Endodermal cell (in vitro differentiated cells): ENCODE measurements at regions not wholly inside any gene's neighbourhood (a gene's known extent, or its start where the extent isn't known, plus 50 kb on each side); places are given as distances from the start of the nearest gene placed in this dataset.

Source experiments
- DNase-seq: peaks from one replicate; pipeline ENCODE4 v3.0.0-alpha.2; 2017
- H3K27ac ChIP-seq: 2 replicates; pipeline ENCODE4 v1.5.1; 2013; ENCODE audit warnings: mild to moderate bottlenecking, low read depth, low read length, moderate library complexity
- H3K27me3 ChIP-seq: 2 replicates; pipeline ENCODE4 v1.6.1; 2013; ENCODE audit warnings: mild to moderate bottlenecking, low read length, moderate library complexity; ENCODE audit not compliant: insufficient read depth, control insufficient read depth, poor library complexity, severe bottlenecking
- H3K36me3 ChIP-seq: 2 replicates; pipeline ENCODE4 v1.7.0; 2013; ENCODE audit warnings: mild to moderate bottlenecking, low read length, moderate library complexity; ENCODE audit not compliant: control insufficient read depth, insufficient read depth
- H3K4me1 ChIP-seq: one replicate; pipeline ENCODE4 v1.7.0; 2013; ENCODE audit warnings: low read length; ENCODE audit not compliant: control insufficient read depth, insufficient read depth
- H3K4me3 ChIP-seq: 2 replicates; pipeline ENCODE4 v1.5.1; 2013; ENCODE audit warnings: mild to moderate bottlenecking, low read length, moderate library complexity
- H3K9ac ChIP-seq: 2 replicates; pipeline ENCODE4 v1.6.1; 2013; ENCODE audit warnings: mild to moderate bottlenecking, low read length, moderate library complexity; ENCODE audit not compliant: poor library complexity, severe bottlenecking; ENCODE audit errors: extremely low read depth
- H3K9me3 ChIP-seq: 2 replicates; pipeline ENCODE4 v1.6.1; 2013; ENCODE audit warnings: mild to moderate bottlenecking, low read length, moderate library complexity; ENCODE audit not compliant: control insufficient read depth
- H3K27ac Mint-ChIP-seq: 2 replicates; pipeline ENCODE4 v1.8.0; 2020; ENCODE audit warnings: mixed read lengths
- H3K27me3 Mint-ChIP-seq: 2 replicates; pipeline ENCODE4 v1.8.0; 2021; ENCODE audit warnings: mild to moderate bottlenecking, mixed read lengths; ENCODE audit not compliant: insufficient read depth
- H3K36me3 Mint-ChIP-seq: 2 replicates; pipeline ENCODE4 v1.8.0; 2020; ENCODE audit warnings: low read depth, mixed read lengths
- H3K4me1 Mint-ChIP-seq: 2 replicates; pipeline ENCODE4 v1.8.0; 2020; ENCODE audit warnings: mixed read lengths
- H3K4me3 Mint-ChIP-seq: 2 replicates; pipeline ENCODE4 v1.8.0; 2020; ENCODE audit warnings: mild to moderate bottlenecking, moderate library complexity, mixed read lengths
- H3K9me3 Mint-ChIP-seq: 2 replicates; pipeline ENCODE4 v1.8.0; 2020; ENCODE audit warnings: mild to moderate bottlenecking, mixed read lengths
- WGBS, 2 experiments: methylation state at CpG; one replicate each; pipeline versions ENCODE4 v1.1.5 to v1.1.7; 2013; ENCODE audit warnings: missing lambda C conversion rate in 2 of 2, mixed read lengths in 1 of 2; ENCODE audit not compliant: insufficient coverage in 1 of 2, insufficient read length in 1 of 2; 5-methylcytosine and 5-hydroxymethylcytosine counted together
- TF ChIP-seq, protein P1 (sequence below): fragments of 200-600 bp; sonication (generic); conservative IDR thresholded peaks from 2 replicates; pipeline ENCODE4 v1.5.0; 2021; ENCODE audit warnings: antibody characterized with exemption, mild to moderate bottlenecking

DNA sequence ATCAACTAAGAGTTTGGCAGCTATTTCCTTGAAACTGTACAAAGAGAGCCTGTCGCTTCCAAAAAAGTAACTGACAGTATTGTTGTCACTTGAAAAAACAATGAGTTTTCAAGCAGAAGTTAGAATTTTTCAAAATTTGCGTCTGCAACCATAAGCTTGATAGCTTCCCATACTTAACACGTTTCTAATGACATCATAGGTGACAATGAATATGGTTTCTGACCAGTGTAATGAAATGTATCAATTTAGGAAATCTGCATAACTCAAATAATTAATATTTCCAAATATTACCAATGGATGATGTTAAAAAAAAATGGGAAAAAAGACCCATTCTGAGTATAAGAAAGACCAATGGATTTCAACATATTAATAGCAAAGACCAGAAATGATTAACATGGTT, 165.4 kb upstream of the CRY1 start:
- peaks cover 2% of the 10 kb centered on the region for H3K9me3 Mint-ChIP-seq
- H3K9ac ChIP-seq: no peak overlapping the region

DNA sequence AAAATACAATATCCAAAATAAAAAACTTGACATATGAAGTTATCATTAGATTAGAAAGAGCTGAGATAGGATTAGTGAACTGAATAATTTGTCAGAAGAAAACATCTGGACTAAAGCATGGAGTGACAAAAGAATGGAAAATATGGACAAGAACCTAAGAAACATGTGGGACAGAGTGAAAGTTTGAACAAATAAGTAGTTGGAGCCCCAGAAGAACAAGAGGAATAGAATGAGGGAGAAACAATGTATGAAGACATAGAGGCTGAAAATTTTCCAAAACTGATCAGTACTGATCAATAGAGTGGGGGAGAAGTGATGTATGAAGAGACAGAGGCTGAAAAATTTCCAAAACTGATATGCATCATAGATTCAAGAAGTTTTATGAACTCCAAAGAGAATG, 170.6 kb upstream of the CRY1 start:
- no peak for DNase-seq
- peaks cover 8% of the 10 kb centered on the region for H3K4me1 Mint-ChIP-seq
- Histone ChIP-seq H3K27ac (no peak overlapping the region), H3K9me3 (no peaks in the 10 kb centered on the region), H3K27me3 (peaks cover 36% of the 10 kb centered on the region), H3K4me1 (no peaks in the 10 kb centered on the region), H3K4me3 (no peak overlapping the region), H3K36me3 (no peaks in the 10 kb centered on the region), H3K9ac (no peak overlapping the region)
- no peak overlapping the region for H3K4me3 Mint-ChIP-seq
- H3K9me3 Mint-ChIP-seq: no peaks in the 10 kb centered on the region
- H3K27ac Mint-ChIP-seq: no peak overlapping the region
- no peaks in the 10 kb centered on the region for H3K36me3 Mint-ChIP-seq
- TF ChIP-seq, protein P1, sequence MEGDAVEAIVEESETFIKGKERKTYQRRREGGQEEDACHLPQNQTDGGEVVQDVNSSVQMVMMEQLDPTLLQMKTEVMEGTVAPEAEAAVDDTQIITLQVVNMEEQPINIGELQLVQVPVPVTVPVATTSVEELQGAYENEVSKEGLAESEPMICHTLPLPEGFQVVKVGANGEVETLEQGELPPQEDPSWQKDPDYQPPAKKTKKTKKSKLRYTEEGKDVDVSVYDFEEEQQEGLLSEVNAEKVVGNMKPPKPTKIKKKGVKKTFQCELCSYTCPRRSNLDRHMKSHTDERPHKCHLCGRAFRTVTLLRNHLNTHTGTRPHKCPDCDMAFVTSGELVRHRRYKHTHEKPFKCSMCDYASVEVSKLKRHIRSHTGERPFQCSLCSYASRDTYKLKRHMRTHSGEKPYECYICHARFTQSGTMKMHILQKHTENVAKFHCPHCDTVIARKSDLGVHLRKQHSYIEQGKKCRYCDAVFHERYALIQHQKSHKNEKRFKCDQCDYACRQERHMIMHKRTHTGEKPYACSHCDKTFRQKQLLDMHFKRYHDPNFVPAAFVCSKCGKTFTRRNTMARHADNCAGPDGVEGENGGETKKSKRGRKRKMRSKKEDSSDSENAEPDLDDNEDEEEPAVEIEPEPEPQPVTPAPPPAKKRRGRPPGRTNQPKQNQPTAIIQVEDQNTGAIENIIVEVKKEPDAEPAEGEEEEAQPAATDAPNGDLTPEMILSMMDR: no peak
- H3K27me3 Mint-ChIP-seq: peaks cover 19% of the 10 kb centered on the region

More for the DNA sequence above, 165.4 kb upstream of the CRY1 start:
- Mint-ChIP-seq H3K4me1 (peaks cover 4% of the 10 kb centered on the region), H3K4me3 (no peak overlapping the region), H3K27me3 (peaks cover 30% of the 10 kb centered on the region), H3K27ac (no peak overlapping the region), H3K36me3 (no peaks in the 10 kb centered on the region)
- TF ChIP-seq, protein P1: no peak
- Histone ChIP-seq H3K4me1 (no peaks in the 10 kb centered on the region), H3K4me3 (no peak overlapping the region), H3K9me3 (peaks cover 12% of the 10 kb centered on the region), H3K36me3 (no peaks in the 10 kb centered on the region), H3K27me3 (peaks cover 44% of the 10 kb centered on the region), H3K27ac (no peak overlapping the region)
- no peak for DNase-seq
- WGBS, 2 experiments: 89 to 100% methylated on average over 2 to 3 of the region's 3 CpGs

DNA sequence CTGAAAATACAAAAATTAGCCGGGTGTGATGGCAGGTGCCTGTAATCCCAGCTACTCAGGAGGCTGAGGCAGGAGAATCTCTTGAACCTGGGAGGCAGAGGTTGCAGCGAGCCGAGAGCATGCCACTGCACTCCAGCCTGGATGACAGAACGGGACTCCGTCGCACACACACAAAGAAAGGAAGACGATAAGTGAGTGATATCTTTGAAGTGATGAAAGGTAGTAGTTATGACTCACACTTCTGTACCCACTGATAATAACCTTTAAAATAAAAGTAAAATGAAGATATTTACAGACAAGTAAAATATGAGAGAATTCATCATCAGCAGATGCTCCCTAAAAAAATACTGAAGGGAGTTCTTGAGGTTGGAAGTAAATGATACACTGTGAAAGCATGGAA, 171.3 kb upstream of the CRY1 start:
- H3K4me1 Mint-ChIP-seq: peaks cover 8% of the 10 kb centered on the region

More for the DNA sequence above, 171.3 kb upstream of the CRY1 start:
- no peak overlapping the region for H3K4me3 ChIP-seq
- no peaks in the 10 kb centered on the region for H3K9me3 Mint-ChIP-seq
- no peak for DNase-seq
- H3K27me3 Mint-ChIP-seq: peaks cover 25% of the 10 kb centered on the region
- H3K4me3 Mint-ChIP-seq: no peak overlapping the region
- H3K36me3 ChIP-seq: no peaks in the 10 kb centered on the region
- TF ChIP-seq, protein P1: no peak
- H3K27me3 ChIP-seq: peaks cover 43% of the 10 kb centered on the region
- no peak overlapping the region for H3K27ac Mint-ChIP-seq
- H3K27ac ChIP-seq: no peak overlapping the region
- 91 to 95% methylated on average over 6 of the region's 7 CpGs for WGBS, 2 experiments
- H3K36me3 Mint-ChIP-seq: no peaks in the 10 kb centered on the region
- H3K4me1 ChIP-seq: no peaks in the 10 kb centered on the region
- no peak overlapping the region for H3K9ac ChIP-seq
- no peaks in the 10 kb centered on the region for H3K9me3 ChIP-seq
